NCI-H1930 (cell line): ENCODE measurements at regions not wholly inside any gene's neighbourhood (a gene's known extent, or its start where the extent isn't known, plus 50 kb on each side); places are given as distances from the start of the nearest gene placed in this dataset.

Experiments used
- DNase-seq, 2 experiments: peaks; one replicate each; lab custom pipeline; 2025; lab: John Stamatoyannopoulos, UW

- no peak for DNase-seq
Observed at GRCh38 chr4:4808086-4808485, 51.4 kb upstream of the MSX1 start.

- DNase-seq: no peak
Observed at GRCh38 chr4:4805887-4806286, 53.6 kb upstream of the MSX1 start.

- DNase-seq: no peak
Observed at GRCh38 chr4:4803912-4804296, 55.6 kb upstream of the MSX1 start.

GRCh38 chr4:4803216-4803911, 56.1 kb upstream of the MSX1 start:
- no peak for DNase-seq

- DNase-seq: no peak
Observed at GRCh38 chr4:4800646-4801408, 58.6 kb upstream of the MSX1 start.

- DNase-seq: no peak
Observed at GRCh38 chr4:4794421-4794820, 65.0 kb upstream of the MSX1 start.

GRCh38 chr4:4792466-4792865, 67.0 kb upstream of the MSX1 start:
- DNase-seq: no peak

GRCh38 chr4:4791299-4792111, 68.0 kb upstream of the MSX1 start:
- DNase-seq: no peak

- DNase-seq: no peak
Observed at GRCh38 chr4:4789462-4789861, 70.0 kb upstream of the MSX1 start.

- no peak for DNase-seq
Observed at GRCh38 chr4:4788573-4788972, 70.9 kb upstream of the MSX1 start.

GRCh38 chr4:4787421-4787820, 72.0 kb upstream of the MSX1 start:
- DNase-seq: no peak

- no peak for DNase-seq
Observed at GRCh38 chr4:4784379-4784778, 75.1 kb upstream of the MSX1 start.

GRCh38 chr4:4783847-4784246, 75.6 kb upstream of the MSX1 start:
- DNase-seq: no peak

- DNase-seq: no peak
Observed at GRCh38 chr4:4782969-4783368, 76.5 kb upstream of the MSX1 start.

GRCh38 chr4:4781936-4782707, 77.3 kb upstream of the MSX1 start:
- no peak for DNase-seq

GRCh38 chr4:4780729-4781244, 78.7 kb upstream of the MSX1 start:
- DNase-seq: no peak

- peak in 1 of 2 experiments; percentile 17 for DNase-seq
Observed at GRCh38 chr4:4779486-4779885, 80.0 kb upstream of the MSX1 start.

- DNase-seq: no peak
Observed at GRCh38 chr4:4779054-4779453, 80.4 kb upstream of the MSX1 start.

GRCh38 chr4:4778554-4778953, 80.9 kb upstream of the MSX1 start:
- DNase-seq: no peak

GRCh38 chr4:4776934-4777333, 82.5 kb upstream of the MSX1 start:
- DNase-seq: no peak

GRCh38 chr4:4776335-4776734, 83.1 kb upstream of the MSX1 start:
- DNase-seq: no peak

- no peak for DNase-seq
Observed at GRCh38 chr4:4775493-4776004, 83.9 kb upstream of the MSX1 start.
